Pancreas (tissue), 10 donors: ENCODE measurements at regions not wholly inside any gene's neighbourhood (a gene's known extent, or its start where the extent isn't known, plus 50 kb on each side); places are given as distances from the start of the nearest gene placed in this dataset.

ENCODE experiments used
- ATAC-seq, 4 donors: fragments of 200-7000 bp; cut with Tn5 transposase; one replicate each; pipeline versions ENCODE4 v1.8.0 to v1.9.1; 2020; ENCODE audit warnings: mild to moderate bottlenecking in 4 of 4, moderate library complexity in 4 of 4
- DNase-seq, 6 donors: peaks; one replicate each; pipeline ENCODE4 v3.0.0-alpha.2; 2020
- FAIRE-seq: peaks from 2 replicates; lab custom pipeline; 2012; peaks lifted over from hg19 to GRCh38; lab: Jason Lieb, UNC
- H3K27ac ChIP-seq, 4 donors: fragments of 200-600 bp; sonication (generic); 1 replicate in 3 of 4; 2 replicates in 1 of 4; pipeline versions ENCODE4 v1.5.0 to v1.8.0; 2020
- H3K27me3 ChIP-seq, 4 donors: fragments of 200-600 bp; one replicate each; pipeline ENCODE4 v1.8.0; 2021
- H3K36me3 ChIP-seq, 3 donors: fragments of 200-600 bp; sonication (generic) in 1 of 3; one replicate each; pipeline versions ENCODE4 v1.5.0 to v1.8.0; 2020 to 2021
- H3K4me1 ChIP-seq, 3 donors: fragments of 200-600 bp; one replicate each; pipeline ENCODE4 v1.8.0; 2021
- H3K4me3 ChIP-seq, 4 donors: fragments of 200-600 bp; sonication (generic) in 2 of 4; one replicate each; pipeline versions ENCODE4 v1.5.0 to v1.8.0; 2020 to 2021
- H3K9me3 ChIP-seq, 4 donors: fragments of 200-600 bp; one replicate each; pipeline ENCODE4 v1.8.0; 2021
- WGBS, 2 donors: extraction: QIAGEN DNeasy Blood & Tissue Kit; methylation state at CpG; one replicate each; pipeline ENCODE4 v1.1.7; 2013; 5-methylcytosine and 5-hydroxymethylcytosine counted together
- intact Hi-C, 3 donors: fragments of 100-400 bp; cut with DNase I; formaldehyde crosslinking; loops; one replicate each; pipeline versions ENCODE4 v1.11.1 to v1.14.2; 2022
- TF ChIP-seq, protein P1 (sequence below), 4 donors: fragments of 200-600 bp; sonication (generic) in 3 of 4; IDR thresholded peaks; one replicate each; pipeline versions ENCODE4 v1.5.0 to v1.8.0; 2021; ENCODE audit warnings: antibody characterized with exemption in 4 of 4
- donor health status: healthy with polysubstance abuse.
- donor health status: DM: no; HTN: no; CAD: no; lungs with moderate emphysema.
- donor health status: DM: no; HTN: no; CAD: no.
- donor health status: control.
- donor health status: control.
- donor health status: Bipolar disorder and iron deficiency.
- donor health status: DM: yes; HTN: yes; CAD: no.
- donor health status: DM: no; HTN: no; CAD: no.
- donor health status: DM: no; HTN: no; CAD: no.
- donor health status: DM: yes; HTN: yes; CAD: no.

DNA sequence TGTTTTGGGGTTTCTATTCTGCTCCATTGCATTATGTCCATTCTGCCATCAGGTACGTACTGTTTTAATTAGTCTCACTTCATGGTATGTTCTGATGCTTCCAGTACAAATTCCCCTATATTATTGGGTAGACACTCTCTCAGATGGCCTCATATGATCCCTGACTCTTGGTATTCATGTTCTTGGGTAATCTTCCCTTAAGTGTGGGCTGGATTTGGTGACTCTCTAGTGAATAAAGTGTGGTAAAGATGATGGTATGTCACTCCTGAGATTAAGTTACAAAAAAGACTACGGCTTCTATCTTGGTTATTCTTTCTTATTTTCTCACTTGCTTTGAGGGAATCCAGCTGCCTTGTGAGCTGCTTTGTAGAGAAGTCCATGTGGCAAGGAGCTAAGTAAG is 89.6 kb upstream of the TBC1D5 start:
- Histone ChIP-seq H3K36me3 (no peaks in the 10 kb centered on the region), H3K27me3 (no peaks in the 10 kb centered on the region), H3K27ac (no peak overlapping the region), H3K9me3 (no peaks in the 10 kb centered on the region), H3K4me3 (no peak overlapping the region), H3K4me1 (no peaks in the 10 kb centered on the region)
- 88 to 92% methylated on average over 2 of the region's 2 CpGs for WGBS, 2 donors
- FAIRE-seq, result no peak
- DNase-seq, result no peak
- intact Hi-C loops, result no loop called here
- ATAC-seq, result no peak
- TF ChIP-seq, protein P1, sequence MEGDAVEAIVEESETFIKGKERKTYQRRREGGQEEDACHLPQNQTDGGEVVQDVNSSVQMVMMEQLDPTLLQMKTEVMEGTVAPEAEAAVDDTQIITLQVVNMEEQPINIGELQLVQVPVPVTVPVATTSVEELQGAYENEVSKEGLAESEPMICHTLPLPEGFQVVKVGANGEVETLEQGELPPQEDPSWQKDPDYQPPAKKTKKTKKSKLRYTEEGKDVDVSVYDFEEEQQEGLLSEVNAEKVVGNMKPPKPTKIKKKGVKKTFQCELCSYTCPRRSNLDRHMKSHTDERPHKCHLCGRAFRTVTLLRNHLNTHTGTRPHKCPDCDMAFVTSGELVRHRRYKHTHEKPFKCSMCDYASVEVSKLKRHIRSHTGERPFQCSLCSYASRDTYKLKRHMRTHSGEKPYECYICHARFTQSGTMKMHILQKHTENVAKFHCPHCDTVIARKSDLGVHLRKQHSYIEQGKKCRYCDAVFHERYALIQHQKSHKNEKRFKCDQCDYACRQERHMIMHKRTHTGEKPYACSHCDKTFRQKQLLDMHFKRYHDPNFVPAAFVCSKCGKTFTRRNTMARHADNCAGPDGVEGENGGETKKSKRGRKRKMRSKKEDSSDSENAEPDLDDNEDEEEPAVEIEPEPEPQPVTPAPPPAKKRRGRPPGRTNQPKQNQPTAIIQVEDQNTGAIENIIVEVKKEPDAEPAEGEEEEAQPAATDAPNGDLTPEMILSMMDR (IDR thresholded peaks at IDR 0.05), result no peak

- TF ChIP-seq, protein P1 (IDR thresholded peaks at IDR 0.05), result no peak
- H3K4me3 ChIP-seq, result no peak overlapping the region
- no peak for ATAC-seq
- H3K36me3 ChIP-seq, result no peaks in the 10 kb centered on the region
- H3K27me3 ChIP-seq, result no peaks in the 10 kb centered on the region
- intact Hi-C loops, result no loop called here
- DNase-seq, result no peak
- FAIRE-seq, result no peak
- no peaks in the 10 kb centered on the region for H3K4me1 ChIP-seq
- H3K27ac ChIP-seq, result no peak overlapping the region
- no peaks in the 10 kb centered on the region for H3K9me3 ChIP-seq
Observed at GRCh38 chr3:17831366-17831765, 88.9 kb upstream of the TBC1D5 start.

DNA sequence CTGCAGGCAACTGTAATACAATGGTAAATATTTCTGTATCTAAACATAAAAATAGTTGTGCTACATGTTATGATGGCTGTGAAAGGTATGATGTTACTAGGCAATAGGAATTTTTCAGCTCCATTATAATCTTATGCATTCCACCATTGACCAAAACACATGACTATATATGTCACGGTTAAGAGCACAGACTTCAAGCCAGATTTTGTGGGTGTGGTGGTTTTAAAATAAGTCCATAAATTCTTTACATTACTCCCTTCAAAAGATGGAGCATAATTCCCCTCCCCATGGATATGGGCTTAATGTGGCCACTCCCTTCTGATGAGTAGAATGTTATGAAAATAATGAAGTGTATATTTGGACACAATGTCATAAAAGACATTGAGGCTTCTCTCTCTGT is 88.4 kb upstream of the TBC1D5 start:
- 86 to 93% methylated on average over 1 of the region's 1 CpG for WGBS, 2 donors
- H3K4me1 ChIP-seq, result no peaks in the 10 kb centered on the region
- FAIRE-seq (no peak), DNase-seq (no peak), ATAC-seq (no peak)
- intact Hi-C loops, result no loop called here
- no peaks in the 10 kb centered on the region for H3K27me3 ChIP-seq
- H3K27ac ChIP-seq, result no peak overlapping the region
- no peaks in the 10 kb centered on the region for H3K9me3 ChIP-seq
- H3K4me3 ChIP-seq, result no peak overlapping the region
- no peaks in the 10 kb centered on the region for H3K36me3 ChIP-seq
- TF ChIP-seq, protein P1 (IDR thresholded peaks at IDR 0.05), result no peak

DNA sequence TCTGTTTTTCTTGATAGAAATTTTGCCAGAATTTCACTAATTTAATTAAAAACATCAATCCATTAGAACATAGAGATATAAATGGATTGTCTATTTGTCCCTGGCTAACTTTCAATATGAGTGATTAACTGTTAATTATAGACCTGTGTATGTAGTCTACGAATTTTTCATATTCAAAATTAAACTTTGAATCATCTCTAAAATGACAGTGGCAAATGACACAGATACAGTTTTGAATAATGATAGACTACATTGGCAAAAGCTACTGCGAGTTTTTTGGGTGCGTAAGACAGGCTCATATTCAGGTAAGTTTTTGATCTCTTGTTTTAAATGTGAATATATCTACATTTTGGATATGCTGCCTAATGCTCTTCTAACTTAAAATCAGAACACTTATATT is 86.0 kb upstream of the TBC1D5 start:
- ATAC-seq (no peak), FAIRE-seq (no peak), DNase-seq (no peak)
- Histone ChIP-seq H3K4me1 (peaks cover 0 to under 1% (median 0%) of the 10 kb centered on the region in 3 donors), H3K27me3 (no peaks in the 10 kb centered on the region), H3K9me3 (no peaks in the 10 kb centered on the region), H3K4me3 (no peak overlapping the region), H3K27ac (no peak overlapping the region), H3K36me3 (no peaks in the 10 kb centered on the region)
- intact Hi-C loops, result no loop called here
- TF ChIP-seq, protein P1 (IDR thresholded peaks at IDR 0.05), result no peak
- WGBS, 2 donors, result 82 to 87% methylated on average over 3 of the region's 3 CpGs

DNA sequence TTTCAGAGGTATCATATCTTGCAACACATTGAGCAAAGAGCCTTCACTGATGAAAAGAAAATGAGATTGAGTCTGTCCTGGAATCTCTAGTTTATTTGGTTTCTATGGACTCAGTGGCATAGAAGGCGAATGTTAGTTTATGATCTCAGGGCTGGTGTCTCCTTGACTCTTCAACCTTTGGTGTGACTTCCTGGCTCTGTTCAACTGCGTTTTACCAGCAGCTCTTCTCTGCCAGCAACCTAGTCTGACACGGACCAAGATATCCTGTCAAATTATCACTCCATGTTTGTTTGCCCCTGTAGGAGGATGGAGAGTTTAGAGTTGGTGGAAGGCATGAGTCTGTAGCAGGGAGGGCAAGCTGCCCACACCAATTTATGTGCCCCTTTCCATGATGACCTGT is 82.9 kb upstream of the TBC1D5 start:
- FAIRE-seq (no peak), ATAC-seq (no peak), DNase-seq (no peak)
- Histone ChIP-seq H3K27ac (no peak overlapping the region), H3K9me3 (no peaks in the 10 kb centered on the region), H3K4me1 (peaks cover 0 to 8% (median 0%) of the 10 kb centered on the region in 3 donors), H3K4me3 (no peak overlapping the region), H3K36me3 (no peaks in the 10 kb centered on the region), H3K27me3 (no peaks in the 10 kb centered on the region)
- intact Hi-C loops, result no loop called here
- TF ChIP-seq, protein P1 (IDR thresholded peaks at IDR 0.05), result no peak
- 64 to 75% methylated on average over 3 of the region's 3 CpGs for WGBS, 2 donors
